ENCODE measurements at regions not wholly inside any gene's neighbourhood (a gene's known extent, or its start where the extent isn't known, plus 50 kb on each side); places are given as distances from the start of the nearest gene placed in this dataset.

DNA sequence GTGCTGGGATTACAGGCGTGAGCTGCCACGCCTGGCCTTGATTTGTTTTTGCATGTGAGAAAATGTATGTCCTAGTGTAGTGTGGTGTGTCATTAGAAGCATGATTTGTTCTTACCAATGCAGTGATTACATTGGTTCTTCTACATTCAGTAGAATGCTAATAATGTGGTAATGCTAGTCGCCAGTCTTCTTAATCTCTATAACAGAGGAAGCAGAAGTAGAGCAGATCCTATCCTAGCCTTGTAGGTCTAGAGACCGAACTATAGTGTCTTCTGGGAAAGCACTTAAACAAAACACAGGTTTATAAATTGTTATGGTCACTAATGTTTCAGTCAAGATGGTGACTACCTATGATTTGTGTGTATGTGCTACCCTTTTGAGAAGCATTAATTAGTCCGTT, 197.5 kb upstream of the DMRT1 start:
- TF ChIP-seq CTCF (IDR thresholded peaks at IDR 0.05) (no peak), POLR2A (IDR thresholded peaks at IDR 0.05) (no peak)

All from body of pancreas (tissue), 4 donors.